ENCODE measurements at regions not wholly inside any gene's neighbourhood (a gene's known extent, or its start where the extent isn't known, plus 50 kb on each side); places are given as distances from the start of the nearest gene placed in this dataset.

GRCh38 chr11:129726179-129726578 is 89.5 kb upstream of the TMEM45B start:
- no peak for TF ChIP-seq TCF12 (IDR thresholded peaks at IDR 0.05; ENCODE audit: low read depth)
- TF ChIP-seq EP300 (IDR thresholded peaks at IDR 0.05; ENCODE audit: borderline replicate concordance): no peak

Data from Ishikawa (cell line).